Upper lobe of right lung (tissue), 1 donor: ENCODE measurements at regions not wholly inside any gene's neighbourhood (a gene's known extent, or its start where the extent isn't known, plus 50 kb on each side); places are given as distances from the start of the nearest gene placed in this dataset.

Experiments used
- ATAC-seq: fragments of 200-7000 bp; cut with Tn5 transposase; one replicate; pipeline ENCODE4 v1.9.1; 2020; ENCODE audit warnings: mild to moderate bottlenecking, moderate library complexity
- DNase-seq: peaks from one replicate; pipeline ENCODE4 v3.0.0-alpha.2; 2020
- H3K27ac ChIP-seq: fragments of 200-600 bp; one replicate; pipeline ENCODE4 v1.8.0; 2022
- H3K27me3 ChIP-seq: fragments of 200-600 bp; one replicate; pipeline ENCODE4 v1.8.0; 2022; ENCODE audit warnings: mild to moderate bottlenecking
- H3K36me3 ChIP-seq: fragments of 200-600 bp; one replicate; pipeline ENCODE4 v1.8.0; 2022
- H3K4me1 ChIP-seq: fragments of 200-600 bp; one replicate; pipeline ENCODE4 v1.8.0; 2022
- H3K4me3 ChIP-seq: fragments of 200-600 bp; one replicate; pipeline ENCODE4 v1.8.0; 2022; ENCODE audit warnings: mild to moderate bottlenecking
- H3K9me3 ChIP-seq: fragments of 200-600 bp; one replicate; pipeline ENCODE4 v1.8.0; 2022
- intact Hi-C: fragments of 100-400 bp; cut with DNase I; formaldehyde crosslinking; loops from one replicate; pipeline ENCODE4 v1.11.0; 2022
- TF ChIP-seq, protein P1 (sequence below): fragments of 200-600 bp; IDR thresholded peaks from one replicate; pipeline ENCODE4 v1.8.0; 2022; ENCODE audit warnings: antibody characterized with exemption
- donor health status: DM: no; HTN: yes; CAD: no; lungs with severe emphysema.

DNA sequence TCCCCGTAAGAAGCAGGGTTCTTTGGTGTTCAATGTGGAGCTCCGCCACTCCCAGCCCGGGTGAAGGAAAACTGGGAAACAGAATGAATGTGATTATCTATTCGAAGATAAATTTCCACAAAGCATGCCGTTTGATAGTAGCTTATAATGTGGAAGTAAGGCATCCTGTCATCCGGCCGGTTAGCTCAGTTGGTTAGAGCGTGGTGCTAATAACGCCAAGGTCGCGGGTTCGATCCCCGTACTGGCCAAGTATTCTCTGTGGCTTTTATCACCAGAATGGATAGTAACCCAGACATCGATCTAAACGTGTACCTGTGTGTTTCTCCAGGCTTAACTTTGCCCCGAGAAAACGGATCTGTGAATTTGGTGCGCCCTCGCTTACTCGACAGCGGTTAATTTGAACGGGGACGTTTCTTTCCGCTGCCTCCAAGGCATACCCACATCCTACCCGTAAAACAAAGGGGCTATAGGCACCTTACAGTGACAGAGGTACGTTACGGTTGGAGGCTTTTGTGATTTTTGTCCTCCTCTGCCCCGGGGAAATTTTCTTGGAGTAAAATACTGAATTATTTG, 215.2 kb upstream of the ZNF184 start:
- Histone ChIP-seq H3K27ac (no peak overlapping the region), H3K4me3 (peak overlapping the region; percentile 57), H3K36me3 (no peaks in the 10 kb centered on the region), H3K9me3 (no peaks in the 10 kb centered on the region), H3K4me1 (no peaks in the 10 kb centered on the region), H3K27me3 (peaks cover 6% of the 10 kb centered on the region)
- TF ChIP-seq, protein P1, sequence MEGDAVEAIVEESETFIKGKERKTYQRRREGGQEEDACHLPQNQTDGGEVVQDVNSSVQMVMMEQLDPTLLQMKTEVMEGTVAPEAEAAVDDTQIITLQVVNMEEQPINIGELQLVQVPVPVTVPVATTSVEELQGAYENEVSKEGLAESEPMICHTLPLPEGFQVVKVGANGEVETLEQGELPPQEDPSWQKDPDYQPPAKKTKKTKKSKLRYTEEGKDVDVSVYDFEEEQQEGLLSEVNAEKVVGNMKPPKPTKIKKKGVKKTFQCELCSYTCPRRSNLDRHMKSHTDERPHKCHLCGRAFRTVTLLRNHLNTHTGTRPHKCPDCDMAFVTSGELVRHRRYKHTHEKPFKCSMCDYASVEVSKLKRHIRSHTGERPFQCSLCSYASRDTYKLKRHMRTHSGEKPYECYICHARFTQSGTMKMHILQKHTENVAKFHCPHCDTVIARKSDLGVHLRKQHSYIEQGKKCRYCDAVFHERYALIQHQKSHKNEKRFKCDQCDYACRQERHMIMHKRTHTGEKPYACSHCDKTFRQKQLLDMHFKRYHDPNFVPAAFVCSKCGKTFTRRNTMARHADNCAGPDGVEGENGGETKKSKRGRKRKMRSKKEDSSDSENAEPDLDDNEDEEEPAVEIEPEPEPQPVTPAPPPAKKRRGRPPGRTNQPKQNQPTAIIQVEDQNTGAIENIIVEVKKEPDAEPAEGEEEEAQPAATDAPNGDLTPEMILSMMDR = no peak
- DNase-seq (peak; percentile 79), ATAC-seq (peak; percentile 90)
- intact Hi-C loops = no loop called here

DNA sequence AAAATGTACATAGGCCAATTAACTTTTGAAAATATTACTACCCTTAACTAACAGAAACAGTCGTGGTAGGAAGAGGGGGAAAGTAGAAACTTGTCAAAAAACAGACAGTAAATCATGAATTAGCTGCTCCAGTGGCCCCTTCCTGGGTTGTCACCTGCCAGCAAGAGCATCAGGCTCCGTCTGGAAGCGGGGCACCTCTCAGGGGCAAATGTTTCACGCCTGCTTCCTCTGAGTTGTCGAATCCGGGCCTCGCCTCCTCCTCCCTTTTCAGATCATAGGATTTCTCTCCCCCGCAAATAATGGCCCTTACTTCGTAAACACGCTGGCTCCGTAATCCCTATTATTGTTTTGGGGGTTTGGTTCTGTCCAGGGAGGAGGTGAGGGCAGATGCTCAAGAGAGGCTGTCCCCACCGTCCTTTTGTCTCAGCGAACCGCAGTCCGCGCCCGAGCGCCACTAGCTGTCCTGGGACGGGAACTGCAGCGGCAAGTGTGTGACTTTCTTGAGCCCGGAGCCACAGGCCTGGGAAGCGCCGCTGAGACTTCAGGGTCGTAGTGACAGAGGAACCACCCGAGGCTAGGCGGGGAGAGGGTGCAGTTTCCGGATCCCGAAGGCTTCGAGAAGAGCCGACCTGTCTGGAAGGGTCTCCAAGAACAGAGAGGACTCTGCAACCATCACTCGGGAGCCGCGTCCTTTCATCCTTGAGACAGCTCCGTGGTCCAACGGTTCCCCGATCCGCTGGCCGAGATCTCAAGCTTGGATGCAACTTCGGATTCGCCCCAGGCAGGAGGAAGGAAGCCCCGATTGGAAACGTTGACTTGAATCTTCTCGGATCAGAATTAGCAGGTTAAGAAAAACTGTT, 214.5 kb upstream of the ZNF184 start:
- Histone ChIP-seq H3K36me3 (no peaks in the 10 kb centered on the region), H3K27ac (no peak overlapping the region), H3K4me1 (no peaks in the 10 kb centered on the region), H3K9me3 (no peaks in the 10 kb centered on the region), H3K27me3 (peaks cover 12% of the 10 kb centered on the region), H3K4me3 (peak overlapping the region; percentile 57)
- DNase-seq (peak; percentile 83), ATAC-seq (peak; percentile 89)
- TF ChIP-seq, protein P1 = peak; percentile 54
- intact Hi-C loops = no loop called here

DNA sequence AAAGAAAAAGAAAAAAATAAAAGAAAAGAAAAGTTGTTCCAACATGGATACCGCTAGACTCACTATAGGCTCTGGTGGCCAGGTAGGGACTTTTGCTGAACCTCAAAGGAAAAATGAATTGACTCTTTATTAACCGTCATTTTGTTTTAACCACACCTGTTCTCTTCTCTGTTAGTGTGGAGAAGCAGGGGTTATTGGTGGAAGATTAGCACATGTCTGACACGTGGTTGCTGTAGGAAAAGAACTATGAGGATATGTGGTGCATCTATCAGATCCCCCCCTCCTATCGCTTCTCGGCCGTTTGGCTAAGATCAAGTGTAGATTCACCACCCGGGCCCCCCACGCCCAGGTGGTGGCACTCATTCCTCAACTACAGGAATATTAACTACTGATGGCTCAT, 212.4 kb upstream of the ZNF184 start:
- no peaks in the 10 kb centered on the region for H3K9me3 ChIP-seq
- intact Hi-C loops = no loop called here
- no peaks in the 10 kb centered on the region for H3K4me1 ChIP-seq
- no peak overlapping the region for H3K4me3 ChIP-seq
- DNase-seq (no peak), ATAC-seq (no peak)
- TF ChIP-seq, protein P1 = no peak
- H3K27me3 ChIP-seq = peaks cover 32% of the 10 kb centered on the region
- H3K36me3 ChIP-seq = no peaks in the 10 kb centered on the region
- no peak overlapping the region for H3K27ac ChIP-seq

DNA sequence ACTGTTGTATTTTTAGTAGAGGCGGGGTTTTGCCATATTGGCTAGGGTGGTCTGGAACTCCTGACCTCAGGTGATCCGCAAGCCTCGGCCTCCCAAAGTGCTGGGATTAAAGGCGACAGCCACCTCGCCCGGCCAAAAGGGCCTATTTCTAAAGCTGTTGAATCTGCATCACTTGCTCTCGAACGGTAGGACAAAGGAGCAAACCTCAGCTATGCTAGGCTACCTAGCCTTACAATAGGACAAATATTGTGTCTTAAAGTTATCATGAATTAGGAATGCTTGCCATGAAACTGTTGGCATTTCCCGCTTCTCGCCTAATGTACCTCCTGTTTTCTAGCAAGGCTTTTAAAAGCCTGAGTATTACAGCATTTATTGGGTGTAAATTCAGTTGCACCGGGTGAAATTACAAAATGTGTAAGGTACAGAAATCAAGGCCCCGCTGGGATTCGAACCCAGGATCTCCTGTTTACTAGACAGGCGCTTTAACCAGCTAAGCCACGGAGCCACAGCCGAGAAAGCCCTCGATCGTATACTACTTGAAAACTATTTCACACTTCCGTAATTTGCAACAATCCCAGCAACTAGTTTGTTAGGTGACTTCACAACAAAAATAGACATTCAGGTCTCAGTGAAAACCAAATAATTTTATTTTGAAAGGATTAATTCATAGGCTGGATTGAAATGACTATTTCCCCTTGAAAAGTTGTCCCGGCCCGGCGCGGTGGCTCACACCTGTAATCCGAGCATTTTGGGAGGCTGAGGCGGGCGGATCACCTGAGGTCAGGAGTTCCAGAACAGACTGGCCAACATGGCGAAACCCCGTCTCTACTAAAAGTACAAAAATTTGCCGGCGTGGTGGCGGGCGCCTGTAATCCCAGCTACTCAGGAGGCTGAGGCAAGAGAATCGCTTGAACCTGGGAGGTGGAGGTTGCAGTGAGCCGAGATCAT, 211.6 kb upstream of the ZNF184 start:
- Histone ChIP-seq H3K36me3 (no peaks in the 10 kb centered on the region), H3K4me3 (no peak overlapping the region), H3K27ac (no peak overlapping the region), H3K27me3 (peaks cover 39% of the 10 kb centered on the region), H3K9me3 (no peaks in the 10 kb centered on the region), H3K4me1 (no peaks in the 10 kb centered on the region)
- DNase-seq (no peak), ATAC-seq (no peak)
- intact Hi-C loops = no loop called here
- TF ChIP-seq, protein P1 = no peak

DNA sequence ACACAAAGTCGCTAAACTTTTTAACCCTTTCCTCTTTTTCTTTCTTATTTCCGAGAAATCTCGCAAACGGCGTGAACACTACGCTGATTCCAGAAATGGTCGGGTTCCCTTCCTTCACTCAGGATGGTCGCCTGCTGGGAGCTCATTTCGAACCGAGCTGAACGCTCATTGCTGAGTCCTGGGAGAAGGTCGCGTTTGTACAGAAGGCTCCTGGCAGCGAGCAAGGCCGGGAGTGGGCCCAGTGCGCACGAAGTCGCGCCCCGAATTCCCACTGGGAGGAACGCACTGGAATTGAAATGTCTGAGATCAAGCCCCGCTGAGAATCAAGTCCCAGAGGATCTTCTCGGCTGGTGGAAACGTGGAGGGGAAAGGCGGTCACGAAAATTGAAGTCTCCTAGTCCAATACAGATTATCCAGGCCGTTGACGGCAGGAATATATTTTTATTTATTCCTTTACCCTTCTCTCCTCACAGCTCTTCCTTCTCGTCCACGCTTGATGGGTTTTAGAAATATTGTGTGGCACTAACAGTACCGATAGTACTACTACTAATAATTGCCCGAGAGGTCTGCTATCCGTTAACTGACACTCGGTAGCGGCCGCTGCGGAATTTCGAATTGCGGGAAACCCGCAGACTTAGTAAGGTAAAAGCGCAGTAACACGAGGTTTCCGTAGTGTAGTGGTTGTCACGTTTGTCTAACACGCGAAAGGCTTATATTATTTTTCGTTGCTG, 207.2 kb upstream of the ZNF184 start:
- TF ChIP-seq, protein P1 = no peak
- no peak for DNase-seq
- Histone ChIP-seq H3K27ac (no peak overlapping the region), H3K27me3 (peaks cover 79% of the 10 kb centered on the region), H3K9me3 (no peaks in the 10 kb centered on the region), H3K4me3 (no peak overlapping the region), H3K4me1 (no peaks in the 10 kb centered on the region), H3K36me3 (no peaks in the 10 kb centered on the region)
- ATAC-seq = no peak
- intact Hi-C loops = no loop called here
